ENCODE measurements at regions not wholly inside any gene's neighbourhood (a gene's known extent, or its start where the extent isn't known, plus 50 kb on each side); places are given as distances from the start of the nearest gene placed in this dataset.

- no peak for DNase-seq
Measured at GRCh38 chr9:91043056-91043810, 241.6 kb downstream of the SYK start.

GRCh38 chr9:91043811-91044175 is 242.2 kb downstream of the SYK start:
- DNase-seq = no peak

GRCh38 chr9:91044354-91044753 is 242.7 kb downstream of the SYK start:
- no peak for DNase-seq

- DNase-seq = no peak
Measured at GRCh38 chr9:91045041-91045440, 243.4 kb downstream of the SYK start.

GRCh38 chr9:91047529-91047928 is 245.9 kb downstream of the SYK start:
- DNase-seq = no peak

- DNase-seq = no peak
Measured at GRCh38 chr9:91047993-91048607, 246.5 kb downstream of the SYK start.

GRCh38 chr9:91048749-91049148 is 247.1 kb downstream of the SYK start:
- no peak for DNase-seq

GRCh38 chr9:91053824-91054223 is 252.2 kb downstream of the SYK start:
- DNase-seq = no peak

GRCh38 chr9:91055845-91056244 is 254.2 kb downstream of the SYK start:
- DNase-seq = no peak

GRCh38 chr9:91056486-91056885 is 254.9 kb downstream of the SYK start:
- no peak for DNase-seq

- DNase-seq = no peak
Measured at GRCh38 chr9:91056917-91057316, 255.3 kb downstream of the SYK start.

- DNase-seq = no peak
Measured at GRCh38 chr9:91059713-91060112, 258.1 kb downstream of the SYK start.

GRCh38 chr9:91060520-91061343 is 259.1 kb downstream of the SYK start:
- no peak for DNase-seq

GRCh38 chr9:91061506-91061905 is 259.9 kb downstream of the SYK start:
- DNase-seq = no peak

- DNase-seq = no peak
Measured at GRCh38 chr9:91062281-91062680, 260.7 kb downstream of the SYK start.

GRCh38 chr9:91063471-91063870 is 261.9 kb downstream of the SYK start:
- DNase-seq = no peak

GRCh38 chr9:91065231-91066041 is 263.8 kb downstream of the SYK start:
- no peak for DNase-seq

GRCh38 chr9:91066042-91066415 is 264.4 kb downstream of the SYK start:
- DNase-seq = no peak

GRCh38 chr9:91066856-91067255 is 265.2 kb downstream of the SYK start:
- DNase-seq = no peak

GRCh38 chr9:91067306-91067860 is 265.8 kb downstream of the SYK start:
- no peak for DNase-seq

GRCh38 chr9:91071184-91071990 is 269.8 kb downstream of the SYK start:
- DNase-seq = no peak
